ENCODE measurements at regions not wholly inside any gene's neighbourhood (a gene's known extent, or its start where the extent isn't known, plus 50 kb on each side); places are given as distances from the start of the nearest gene placed in this dataset.
A peak's percentile ranks its signal among the peaks of the same experiment; 100 is the strongest.

GRCh38 chr12:67154901-67155300 is 114.3 kb upstream of the CAND1 start:
- H3K9me3 Mint-ChIP-seq = no peaks in the 10 kb centered on the region
- no peak for TF ChIP-seq CTCF (IDR thresholded peaks at IDR 0.05)
- no peak overlapping the region for H3K4me3 Mint-ChIP-seq
- intact Hi-C loops (cut with micrococcal nuclease) = no loop called here
- no peaks in the 10 kb centered on the region for H3K4me1 Mint-ChIP-seq
- Histone ChIP-seq H3K4me3 (ENCODE audit: low read length) (no peak overlapping the region), H3K36me3 (ENCODE audit: control insufficient read depth, insufficient read depth, low read length) (no peaks in the 10 kb centered on the region), H3K27me3 (ENCODE audit: control insufficient read depth, insufficient read depth, low read length) (peaks cover 2% of the 10 kb centered on the region), H3K9me3 (ENCODE audit: control insufficient read depth, insufficient read depth, low read length) (no peaks in the 10 kb centered on the region), H3K4me1 (ENCODE audit: control insufficient read depth, insufficient read depth, low read length) (no peaks in the 10 kb centered on the region), H3K27ac (ENCODE audit: low read length) (no peak overlapping the region)
- no peaks in the 10 kb centered on the region for H3K36me3 Mint-ChIP-seq
- no peak for ATAC-seq
- H3K27ac Mint-ChIP-seq = no peak overlapping the region
- peaks cover 12 to 51% of the 10 kb centered on the region in 2 donors for H3K27me3 Mint-ChIP-seq (ENCODE audit: low read depth in 2 of 2)
- no CpG with 5 or more reads among the region's 3 CpGs for WGBS (ENCODE audit: insufficient coverage)
- no peak for DNase-seq

- Mint-ChIP-seq H3K27ac (no peak overlapping the region), H3K27me3 (ENCODE audit: low read depth in 2 of 2) (peaks cover 12 to 45% of the 10 kb centered on the region in 2 donors), H3K36me3 (no peaks in the 10 kb centered on the region), H3K9me3 (no peaks in the 10 kb centered on the region), H3K4me3 (no peak overlapping the region), H3K4me1 (no peaks in the 10 kb centered on the region)
- intact Hi-C loops (cut with micrococcal nuclease) = no loop called here
- Histone ChIP-seq H3K4me1 (ENCODE audit: control insufficient read depth, insufficient read depth, low read length) (no peaks in the 10 kb centered on the region), H3K27me3 (ENCODE audit: control insufficient read depth, insufficient read depth, low read length) (peaks cover 2% of the 10 kb centered on the region), H3K4me3 (ENCODE audit: low read length) (no peak overlapping the region), H3K27ac (ENCODE audit: low read length) (no peak overlapping the region), H3K36me3 (ENCODE audit: control insufficient read depth, insufficient read depth, low read length) (no peaks in the 10 kb centered on the region), H3K9me3 (ENCODE audit: control insufficient read depth, insufficient read depth, low read length) (no peaks in the 10 kb centered on the region)
- DNase-seq (no peak), ATAC-seq (no peak)
- no peak for TF ChIP-seq CTCF (IDR thresholded peaks at IDR 0.05)
- 86% methylated on average over 4 of the region's 4 CpGs for WGBS (ENCODE audit: insufficient coverage)
Observed at GRCh38 chr12:67155863-67156262, 113.3 kb upstream of the CAND1 start.

- no peaks in the 10 kb centered on the region for H3K36me3 Mint-ChIP-seq
- Histone ChIP-seq H3K4me3 (ENCODE audit: low read length) (no peak overlapping the region), H3K27me3 (ENCODE audit: control insufficient read depth, insufficient read depth, low read length) (no peaks in the 10 kb centered on the region), H3K27ac (ENCODE audit: low read length) (no peak overlapping the region), H3K36me3 (ENCODE audit: control insufficient read depth, insufficient read depth, low read length) (no peaks in the 10 kb centered on the region), H3K9me3 (ENCODE audit: control insufficient read depth, insufficient read depth, low read length) (no peaks in the 10 kb centered on the region), H3K4me1 (ENCODE audit: control insufficient read depth, insufficient read depth, low read length) (no peaks in the 10 kb centered on the region)
- H3K27me3 Mint-ChIP-seq (ENCODE audit: low read depth in 2 of 2) = peaks cover 11 to 32% of the 10 kb centered on the region in 2 donors
- H3K27ac Mint-ChIP-seq = no peak overlapping the region
- H3K9me3 Mint-ChIP-seq = no peaks in the 10 kb centered on the region
- WGBS (ENCODE audit: insufficient coverage) = 76% methylated on average over 5 of the region's 6 CpGs
- DNase-seq = peak in 1 of 2 donors; percentile 58
- TF ChIP-seq CTCF (IDR thresholded peaks at IDR 0.05) = no peak
- H3K4me3 Mint-ChIP-seq = no peak overlapping the region
- peak in 1 of 3 donors; percentile 57 for ATAC-seq
- no peaks in the 10 kb centered on the region for H3K4me1 Mint-ChIP-seq
- intact Hi-C loops (cut with micrococcal nuclease) = no loop called here
Observed at GRCh38 chr12:67161322-67161918, 107.7 kb upstream of the CAND1 start.

- WGBS (ENCODE audit: insufficient coverage) = 82% methylated on average over 2 of the region's 2 CpGs
- Mint-ChIP-seq H3K27me3 (ENCODE audit: low read depth in 2 of 2) (peaks cover 22 to 45% of the 10 kb centered on the region in 2 donors), H3K27ac (no peak overlapping the region), H3K36me3 (no peaks in the 10 kb centered on the region), H3K4me3 (no peak overlapping the region), H3K9me3 (no peaks in the 10 kb centered on the region), H3K4me1 (no peaks in the 10 kb centered on the region)
- Histone ChIP-seq H3K4me1 (ENCODE audit: control insufficient read depth, insufficient read depth, low read length) (no peaks in the 10 kb centered on the region), H3K36me3 (ENCODE audit: control insufficient read depth, insufficient read depth, low read length) (no peaks in the 10 kb centered on the region), H3K27me3 (ENCODE audit: control insufficient read depth, insufficient read depth, low read length) (peaks cover 5% of the 10 kb centered on the region), H3K9me3 (ENCODE audit: control insufficient read depth, insufficient read depth, low read length) (no peaks in the 10 kb centered on the region), H3K27ac (ENCODE audit: low read length) (no peak overlapping the region), H3K4me3 (ENCODE audit: low read length) (no peak overlapping the region)
- ATAC-seq (no peak), DNase-seq (no peak)
- no peak for TF ChIP-seq CTCF (IDR thresholded peaks at IDR 0.05)
- intact Hi-C loops (cut with micrococcal nuclease) = no loop called here
Observed at GRCh38 chr12:67173258-67173657, 95.9 kb upstream of the CAND1 start.
